SK-N-MC (cell line): ENCODE measurements at regions not wholly inside any gene's neighbourhood (a gene's known extent, or its start where the extent isn't known, plus 50 kb on each side); places are given as distances from the start of the nearest gene placed in this dataset.

Experiments used
- DNase-seq: peaks from one replicate; pipeline ENCODE4 v3.0.0-alpha.2; 2011; ENCODE audit warnings: low read depth, low spot score
- H3K27ac ChIP-seq: fragments of 200-600 bp; sonication (generic); 2 replicates; pipeline ENCODE4 v1.5.1; 2016; ENCODE audit warnings: mixed run types
- H3K36me3 ChIP-seq: fragments of 200-600 bp; sonication (generic); 2 replicates; pipeline ENCODE4 v1.6.1; 2017; ENCODE audit warnings: antibody characterized with exemption, low read length, mixed read lengths; ENCODE audit not compliant: insufficient read depth
- H3K4me3 ChIP-seq: fragments of 200-600 bp; sonication (generic); 2 replicates; pipeline ENCODE4 v1.5.1; 2016
- H3K9ac ChIP-seq: fragments of 200-600 bp; sonication (generic); 2 replicates; pipeline ENCODE4 v1.8.0; 2017; ENCODE audit warnings: mixed run types, mixed read lengths; ENCODE audit not compliant: insufficient read length
- H3K9me3 ChIP-seq: fragments of 200-600 bp; sonication (generic); 2 replicates; pipeline ENCODE4 v1.6.1; 2017; ENCODE audit warnings: low read depth, mild to moderate bottlenecking, antibody characterized with exemption, low read length, moderate library complexity, mixed read lengths
- EZH2 ChIP-seq: fragments of 200-600 bp; sonication (generic); IDR thresholded peaks from one replicate; pipeline ENCODE4 v1.6.1; 2017; ENCODE audit warnings: antibody characterized with exemption
- FOXP2 ChIP-seq: optimal IDR thresholded peaks from 2 replicates; pipeline ENCODE3; 2011; ENCODE audit warnings: mild to moderate bottlenecking, moderate library complexity; ENCODE audit not compliant: insufficient read depth; ENCODE audit errors: extremely low read length, control extremely low read depth
- POLR2AphosphoS5 ChIP-seq: IDR thresholded peaks from 2 replicates; pipeline ENCODE4 v1.6.1; 2012; ENCODE audit warnings: mild to moderate bottlenecking, low read depth, low read length, borderline replicate concordance

DNA sequence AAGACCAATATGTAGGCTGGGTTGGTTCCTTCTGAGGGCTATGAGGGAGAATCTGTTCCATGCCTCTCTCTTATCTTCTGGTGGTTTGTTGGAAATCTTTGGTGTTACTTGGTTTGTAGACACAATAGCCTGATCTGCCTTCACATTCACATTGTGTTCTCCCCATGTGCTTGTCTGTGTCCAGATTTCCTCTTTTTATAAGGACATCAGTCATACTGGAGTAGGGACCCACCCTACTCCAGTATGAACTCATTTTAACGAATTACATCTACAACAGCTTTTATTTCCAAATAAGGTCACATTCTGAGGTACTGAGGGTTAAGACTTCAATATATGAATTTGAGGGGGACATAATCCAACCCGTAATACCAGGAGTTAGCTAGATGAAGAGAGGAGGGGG is 75.9 kb downstream of the DISP1 start:
- Histone ChIP-seq H3K36me3 (no peaks in the 10 kb centered on the region), H3K9ac (no peak overlapping the region)
- TF ChIP-seq EZH2, result no peak
- no peak for TF ChIP-seq FOXP2
- TF ChIP-seq POLR2AphosphoS5, result no peak

DNA sequence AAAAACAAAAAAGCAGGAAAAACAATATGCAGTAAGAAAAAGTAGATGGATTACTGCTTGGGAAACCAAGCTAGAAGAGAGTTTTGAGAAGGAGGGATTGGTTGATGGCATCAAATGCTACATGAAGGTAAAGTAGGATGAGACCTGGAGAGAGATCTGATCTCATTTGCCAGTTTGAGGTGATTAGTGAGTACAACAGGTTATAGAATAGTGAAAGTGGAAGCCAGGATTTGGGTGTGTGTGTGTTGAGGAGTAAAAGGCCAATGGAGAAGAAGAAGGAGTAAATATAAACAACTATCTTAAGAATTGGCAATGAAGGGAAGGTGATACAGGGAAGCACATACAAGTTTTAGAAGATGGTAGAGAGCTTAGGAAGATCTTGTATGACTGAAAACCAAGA is 76.7 kb downstream of the DISP1 start:
- TF ChIP-seq POLR2AphosphoS5 (no peak), FOXP2 (no peak), EZH2 (no peak)
- H3K27ac ChIP-seq, result no peak overlapping the region
- no peak overlapping the region for H3K4me3 ChIP-seq
- H3K9me3 ChIP-seq, result no peaks in the 10 kb centered on the region
- no peak overlapping the region for H3K9ac ChIP-seq
- H3K36me3 ChIP-seq, result no peaks in the 10 kb centered on the region
- DNase-seq, result no peak

More for the DNA sequence above, 75.9 kb downstream of the DISP1 start:
- DNase-seq, result no peak
- peak overlapping the region; percentile 93; the same call in 1 of the 2 replicates for H3K27ac ChIP-seq
- peak overlapping the region; percentile 55; the same call in 1 of the 2 replicates for H3K4me3 ChIP-seq
- H3K9me3 ChIP-seq, result no peaks in the 10 kb centered on the region

DNA sequence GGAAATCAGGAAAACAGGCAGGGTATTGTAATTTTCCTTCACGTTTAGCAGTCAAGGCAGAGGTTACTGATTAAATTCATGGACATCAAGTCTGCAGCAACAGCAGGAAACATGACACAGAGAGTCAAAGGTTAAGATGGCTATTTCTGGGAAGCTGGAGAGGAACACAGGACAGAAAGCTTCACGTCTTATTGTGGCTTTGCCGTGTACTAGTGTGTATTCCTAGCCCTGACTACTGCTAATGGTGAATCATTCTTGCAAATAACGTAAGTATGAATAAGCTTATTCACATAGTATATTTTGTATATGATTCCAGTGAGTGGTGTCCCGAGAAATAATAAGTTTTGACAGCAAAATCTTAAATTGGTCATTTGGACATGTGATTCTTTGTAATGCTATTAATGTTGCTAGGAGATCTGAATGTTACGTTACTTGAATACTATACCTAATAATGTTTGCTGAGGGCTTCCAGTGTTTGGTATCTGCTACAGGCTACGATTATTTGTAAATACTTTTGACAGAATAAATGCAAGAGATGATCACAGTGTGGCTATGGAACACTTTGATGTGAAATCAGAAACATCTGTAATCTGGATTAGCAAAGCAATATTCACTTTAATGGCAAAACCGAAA is 77.4 kb downstream of the DISP1 start:
- TF ChIP-seq EZH2 (no peak), POLR2AphosphoS5 (no peak), FOXP2 (no peak)
- Histone ChIP-seq H3K4me3 (no peak overlapping the region), H3K9me3 (no peaks in the 10 kb centered on the region), H3K9ac (no peak overlapping the region), H3K36me3 (no peaks in the 10 kb centered on the region), H3K27ac (no peak overlapping the region)
- DNase-seq, result no peak

DNA sequence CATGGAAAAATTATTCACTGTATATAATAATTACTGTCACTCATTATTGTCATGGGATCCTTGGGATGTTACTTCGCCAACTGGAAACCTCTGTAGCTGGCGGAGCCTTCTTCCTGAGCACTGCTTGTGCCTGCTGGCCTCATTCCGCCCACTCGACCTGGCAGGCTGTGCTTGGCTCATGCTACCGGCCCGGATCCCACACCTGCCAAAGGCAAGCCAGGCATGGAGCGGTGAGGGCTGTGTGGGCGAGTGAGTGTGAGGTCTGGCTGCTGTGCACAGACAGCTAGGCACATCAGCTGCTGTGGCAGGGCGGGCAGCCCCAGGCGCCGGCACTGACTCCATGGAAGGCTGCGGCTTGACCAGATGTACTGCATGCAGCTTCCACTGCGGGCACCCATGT is 78.4 kb downstream of the DISP1 start:
- no peak for DNase-seq
- H3K9me3 ChIP-seq, result no peaks in the 10 kb centered on the region
- H3K36me3 ChIP-seq, result no peaks in the 10 kb centered on the region
- H3K4me3 ChIP-seq, result no peak overlapping the region
- no peak overlapping the region for H3K27ac ChIP-seq
- H3K9ac ChIP-seq, result no peak overlapping the region
- no peak for TF ChIP-seq EZH2
- TF ChIP-seq POLR2AphosphoS5, result no peak
- no peak for TF ChIP-seq FOXP2

DNA sequence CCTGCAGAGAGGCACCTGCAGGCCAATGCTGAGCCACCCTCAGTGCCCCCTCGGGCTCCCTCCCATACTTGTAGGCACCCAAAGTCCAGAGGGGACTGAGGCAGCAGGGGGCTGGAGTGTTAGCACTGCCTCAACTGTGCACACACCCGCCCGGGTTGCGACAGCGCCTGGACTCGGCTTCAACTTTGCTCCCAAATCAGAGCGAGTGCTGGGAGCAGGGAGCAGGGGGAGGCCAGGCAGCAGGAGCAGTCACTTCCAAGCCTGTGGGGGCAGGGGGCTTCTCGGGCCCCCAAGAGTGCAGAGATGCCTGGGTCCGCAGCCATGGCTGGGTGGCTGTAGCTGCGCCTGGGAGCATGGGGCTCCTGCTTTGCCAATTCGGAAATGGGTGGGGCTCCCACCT is 79.5 kb downstream of the DISP1 start:
- TF ChIP-seq POLR2AphosphoS5 (no peak), FOXP2 (no peak), EZH2 (no peak)
- H3K9ac ChIP-seq, result no peak overlapping the region
- H3K36me3 ChIP-seq, result no peaks in the 10 kb centered on the region
- H3K27ac ChIP-seq, result no peak overlapping the region
- H3K9me3 ChIP-seq, result no peaks in the 10 kb centered on the region
- DNase-seq, result no peak
- H3K4me3 ChIP-seq, result no peak overlapping the region

DNA sequence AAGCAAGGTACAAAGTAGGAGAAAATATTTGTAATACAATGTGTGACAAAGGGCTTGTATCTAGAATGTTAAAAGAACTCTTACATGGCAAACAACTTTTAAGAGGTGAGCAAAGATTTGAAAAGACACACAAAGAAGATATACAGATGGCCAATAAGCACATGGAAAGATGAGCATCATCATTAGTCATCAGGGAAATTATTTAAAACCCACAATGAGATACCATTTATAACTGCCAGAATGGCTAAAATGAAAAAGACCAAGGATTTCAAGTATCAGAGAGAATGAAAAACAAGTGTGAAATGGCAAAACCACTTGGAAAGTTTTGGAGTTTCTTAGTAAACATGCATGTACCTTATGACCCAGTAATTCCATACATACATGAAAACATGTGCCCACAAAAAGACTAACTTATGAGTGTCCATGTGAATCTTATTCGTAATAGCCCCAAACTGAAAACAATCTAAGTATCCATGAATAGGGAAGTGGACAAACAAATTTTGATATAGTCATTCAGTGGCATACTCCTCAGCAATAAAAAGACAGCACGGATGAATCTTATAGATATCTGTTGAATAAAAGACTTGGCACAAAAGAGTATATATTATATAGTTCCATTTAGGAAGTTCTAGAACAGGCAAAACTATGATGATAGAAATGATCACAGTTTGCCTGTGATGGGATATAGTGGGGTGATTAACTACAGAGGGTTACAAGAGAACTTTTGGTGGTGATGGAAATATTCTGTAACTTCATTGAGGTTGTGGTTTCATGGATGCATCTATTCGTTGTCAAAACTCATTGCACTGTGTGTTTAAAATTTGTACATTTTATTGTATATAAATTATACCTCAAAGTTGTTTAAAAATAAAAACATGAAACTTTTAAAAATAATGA is 82.0 kb downstream of the DISP1 start:
- Histone ChIP-seq H3K27ac (no peak overlapping the region), H3K9ac (no peak overlapping the region), H3K9me3 (no peaks in the 10 kb centered on the region), H3K4me3 (no peak overlapping the region; the same call in 1 of the 2 replicates), H3K36me3 (no peaks in the 10 kb centered on the region)
- TF ChIP-seq FOXP2, result no peak
- no peak for TF ChIP-seq POLR2AphosphoS5
- TF ChIP-seq EZH2, result no peak
- no peak for DNase-seq

DNA sequence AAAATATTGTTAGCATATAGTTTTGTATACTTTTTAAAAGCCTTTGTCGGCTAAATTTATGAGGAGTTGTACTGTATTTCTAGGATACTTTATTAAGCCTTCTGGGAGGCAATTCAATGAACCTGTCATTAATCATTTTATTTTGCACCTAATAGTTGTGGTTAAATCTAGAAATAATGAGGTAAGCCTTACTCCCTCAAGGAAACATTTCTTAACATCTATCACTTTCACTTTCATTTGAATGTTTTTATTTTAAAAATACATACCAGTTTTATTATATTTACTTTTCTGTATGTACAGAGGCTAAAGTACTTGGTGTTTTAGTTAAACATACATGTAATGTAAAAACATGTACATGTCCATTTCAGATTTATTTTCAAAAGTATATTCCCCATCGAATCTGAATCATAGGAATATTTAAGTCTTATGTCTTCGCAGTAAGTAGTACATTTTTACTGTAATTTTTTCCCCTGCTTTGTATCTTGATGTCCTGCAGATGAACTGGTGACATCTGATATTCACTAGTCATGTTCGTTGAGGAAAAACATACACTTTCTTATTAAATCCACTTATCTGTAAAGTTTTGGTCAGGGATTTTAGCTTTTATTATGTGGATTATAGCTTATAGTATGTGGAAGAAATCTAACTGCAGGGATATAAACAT is 82.8 kb downstream of the DISP1 start:
- peak overlapping the region; percentile 43 for H3K9ac ChIP-seq
- no peaks in the 10 kb centered on the region for H3K9me3 ChIP-seq
- H3K4me3 ChIP-seq, result peak overlapping the region; percentile 55
- H3K27ac ChIP-seq, result peak overlapping the region; percentile 14; the same call in 1 of the 2 replicates
- no peaks in the 10 kb centered on the region for H3K36me3 ChIP-seq
- no peak for TF ChIP-seq POLR2AphosphoS5
- no peak for TF ChIP-seq EZH2
- TF ChIP-seq FOXP2, result no peak
- no peak for DNase-seq

DNA sequence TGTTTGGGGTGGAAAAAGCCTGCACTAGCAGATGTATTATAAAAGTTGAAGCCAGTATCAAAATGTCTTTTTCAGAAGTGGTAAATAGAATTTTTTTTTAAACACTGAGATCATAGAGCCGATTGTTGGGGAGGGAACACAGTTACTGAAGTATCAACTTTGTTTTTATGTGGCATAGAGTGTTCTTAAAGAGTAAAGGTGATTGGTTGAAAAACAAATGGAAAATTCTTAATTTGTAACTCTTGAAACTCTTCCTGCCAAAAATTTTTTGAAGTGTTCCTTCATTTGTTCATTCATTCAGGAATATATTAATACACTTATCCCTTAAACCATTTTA is 83.3 kb downstream of the DISP1 start:
- no peak for TF ChIP-seq POLR2AphosphoS5
- TF ChIP-seq FOXP2, result no peak
- no peak for TF ChIP-seq EZH2
- no peak for DNase-seq
- no peaks in the 10 kb centered on the region for H3K9me3 ChIP-seq
- H3K4me3 ChIP-seq, result peak overlapping the region; percentile 55
- H3K9ac ChIP-seq, result peak overlapping the region; percentile 43
- H3K36me3 ChIP-seq, result no peaks in the 10 kb centered on the region
- H3K27ac ChIP-seq, result peak overlapping the region; percentile 14; the same call in 1 of the 2 replicates
